GM21390 (cell line): ENCODE measurements at regions not wholly inside any gene's neighbourhood (a gene's known extent, or its start where the extent isn't known, plus 50 kb on each side); places are given as distances from the start of the nearest gene placed in this dataset.
"Not testable (repeated sequence)": the region's sequence is repeated elsewhere in the genome, so short reads cannot be mapped to it uniquely, and the experiment has no call there.

Source experiments
- ATAC-seq: cut with Tn5 transposase; IDR thresholded peaks from one replicate; pipeline ENCODE4 v1.9.1; 2021; ENCODE audit not compliant: unreplicated experiment

- no peak for ATAC-seq
Observed at GRCh38 chr3:8338424-8338823, 163.2 kb upstream of the LMCD1 start.

GRCh38 chr3:8341821-8342247 is 159.8 kb upstream of the LMCD1 start:
- ATAC-seq: no peak

GRCh38 chr3:8343058-8343457 is 158.6 kb upstream of the LMCD1 start:
- ATAC-seq: no peak

- ATAC-seq: no peak
Observed at GRCh38 chr3:8345398-8345797, 156.2 kb upstream of the LMCD1 start.

- no peak for ATAC-seq
Observed at GRCh38 chr3:8348076-8348475, 153.5 kb upstream of the LMCD1 start.

GRCh38 chr3:8352475-8352874 is 149.1 kb upstream of the LMCD1 start:
- no peak for ATAC-seq

- no peak for ATAC-seq
Observed at GRCh38 chr3:8353364-8353763, 148.3 kb upstream of the LMCD1 start.

GRCh38 chr3:8355346-8355745 is 146.3 kb upstream of the LMCD1 start:
- ATAC-seq: no peak

GRCh38 chr3:8356066-8356465 is 145.6 kb upstream of the LMCD1 start:
- ATAC-seq: not testable (repeated sequence)

GRCh38 chr3:8357859-8358258 is 143.8 kb upstream of the LMCD1 start:
- ATAC-seq: no peak

GRCh38 chr3:8359133-8359532 is 142.5 kb upstream of the LMCD1 start:
- no peak for ATAC-seq

- no peak for ATAC-seq
Observed at GRCh38 chr3:8363200-8363599, 138.4 kb upstream of the LMCD1 start.

GRCh38 chr3:8365541-8365940 is 136.1 kb upstream of the LMCD1 start:
- no peak for ATAC-seq

GRCh38 chr3:8366219-8366810 is 135.3 kb upstream of the LMCD1 start:
- no peak for ATAC-seq

GRCh38 chr3:8368598-8368997 is 133.0 kb upstream of the LMCD1 start:
- no peak for ATAC-seq

- no peak for ATAC-seq
Observed at GRCh38 chr3:8369638-8370037, 132.0 kb upstream of the LMCD1 start.

- ATAC-seq: no peak
Observed at GRCh38 chr3:8371085-8371551, 130.5 kb upstream of the LMCD1 start.

GRCh38 chr3:8371960-8372463 is 129.6 kb upstream of the LMCD1 start:
- no peak for ATAC-seq

- no peak for ATAC-seq
Observed at GRCh38 chr3:8380904-8381704, 120.5 kb upstream of the LMCD1 start.

GRCh38 chr3:8385848-8386620 is 115.6 kb upstream of the LMCD1 start:
- no peak for ATAC-seq

GRCh38 chr3:8387571-8387970 is 114.1 kb upstream of the LMCD1 start:
- ATAC-seq: no peak

GRCh38 chr3:8399686-8400085 is 101.9 kb upstream of the LMCD1 start:
- ATAC-seq: no peak
